22Rv1 (cell line): ENCODE measurements at regions not wholly inside any gene's neighbourhood (a gene's known extent, or its start where the extent isn't known, plus 50 kb on each side); places are given as distances from the start of the nearest gene placed in this dataset.
"Not testable (repeated sequence)": the region's sequence is repeated elsewhere in the genome, so short reads cannot be mapped to it uniquely, and the experiment has no call there.

Source experiments
- H3K27ac ChIP-seq: fragments of 450-650 bp; 2 replicates; pipeline ENCODE4 v1.5.1; 2017
- ZFX ChIP-seq: fragments of 450-650 bp; IDR thresholded peaks from 2 replicates; pipeline ENCODE4 v1.6.1; 2017; ENCODE audit warnings: antibody characterized with exemption, borderline replicate concordance
- TF ChIP-seq, protein P1 (sequence below): fragments of 450-650 bp; IDR thresholded peaks from 2 replicates; pipeline ENCODE4 v1.5.1; 2017; ENCODE audit warnings: mild to moderate bottlenecking

DNA sequence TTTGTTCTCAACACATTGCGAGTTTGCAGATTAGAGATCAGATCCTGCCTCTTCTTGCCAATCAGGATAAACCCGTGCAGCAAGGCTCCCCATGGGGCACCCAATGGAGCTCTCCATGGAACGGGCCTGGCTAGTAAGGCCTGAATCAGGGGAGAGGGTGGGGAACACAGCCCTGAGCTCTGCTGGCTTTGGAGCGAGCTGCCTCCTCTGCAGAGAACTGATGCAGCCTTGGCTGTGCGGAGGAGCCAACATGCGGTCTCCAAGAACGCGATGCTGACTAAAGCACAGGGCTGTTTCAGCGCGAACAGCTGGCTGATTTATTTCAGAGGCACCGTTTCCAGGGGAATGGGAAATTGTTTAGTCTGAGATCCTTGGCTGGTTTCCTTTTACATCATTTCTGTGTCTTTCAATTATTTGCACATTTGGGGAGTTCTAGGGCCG lies 139.7 kb downstream of the TSEN15 start:
- no peak overlapping the region for H3K27ac ChIP-seq
- no peak for TF ChIP-seq ZFX

DNA sequence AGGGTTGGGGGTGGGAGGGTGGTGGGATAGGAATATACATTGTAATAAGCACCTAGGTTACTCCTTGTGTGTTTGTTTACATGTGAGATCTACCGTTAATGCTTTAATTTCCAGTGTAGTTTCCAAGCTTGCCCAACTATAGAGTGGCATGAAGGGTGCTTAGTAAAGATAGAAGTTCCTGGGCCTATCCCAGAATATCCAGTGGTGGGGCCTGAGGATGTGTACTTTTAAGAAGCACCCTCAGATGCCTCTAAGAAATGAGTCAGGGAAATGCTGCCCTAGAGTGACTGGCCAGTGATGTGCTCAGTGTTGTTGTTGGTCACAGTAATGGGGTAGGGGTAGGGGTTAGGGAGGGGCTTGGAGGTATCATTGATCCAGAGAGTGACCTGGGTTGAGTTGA lies 141.3 kb downstream of the TSEN15 start:
- TF ChIP-seq ZFX, result no peak
- TF ChIP-seq, protein P1, sequence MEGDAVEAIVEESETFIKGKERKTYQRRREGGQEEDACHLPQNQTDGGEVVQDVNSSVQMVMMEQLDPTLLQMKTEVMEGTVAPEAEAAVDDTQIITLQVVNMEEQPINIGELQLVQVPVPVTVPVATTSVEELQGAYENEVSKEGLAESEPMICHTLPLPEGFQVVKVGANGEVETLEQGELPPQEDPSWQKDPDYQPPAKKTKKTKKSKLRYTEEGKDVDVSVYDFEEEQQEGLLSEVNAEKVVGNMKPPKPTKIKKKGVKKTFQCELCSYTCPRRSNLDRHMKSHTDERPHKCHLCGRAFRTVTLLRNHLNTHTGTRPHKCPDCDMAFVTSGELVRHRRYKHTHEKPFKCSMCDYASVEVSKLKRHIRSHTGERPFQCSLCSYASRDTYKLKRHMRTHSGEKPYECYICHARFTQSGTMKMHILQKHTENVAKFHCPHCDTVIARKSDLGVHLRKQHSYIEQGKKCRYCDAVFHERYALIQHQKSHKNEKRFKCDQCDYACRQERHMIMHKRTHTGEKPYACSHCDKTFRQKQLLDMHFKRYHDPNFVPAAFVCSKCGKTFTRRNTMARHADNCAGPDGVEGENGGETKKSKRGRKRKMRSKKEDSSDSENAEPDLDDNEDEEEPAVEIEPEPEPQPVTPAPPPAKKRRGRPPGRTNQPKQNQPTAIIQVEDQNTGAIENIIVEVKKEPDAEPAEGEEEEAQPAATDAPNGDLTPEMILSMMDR, result no peak
- H3K27ac ChIP-seq, result no peak overlapping the region

DNA sequence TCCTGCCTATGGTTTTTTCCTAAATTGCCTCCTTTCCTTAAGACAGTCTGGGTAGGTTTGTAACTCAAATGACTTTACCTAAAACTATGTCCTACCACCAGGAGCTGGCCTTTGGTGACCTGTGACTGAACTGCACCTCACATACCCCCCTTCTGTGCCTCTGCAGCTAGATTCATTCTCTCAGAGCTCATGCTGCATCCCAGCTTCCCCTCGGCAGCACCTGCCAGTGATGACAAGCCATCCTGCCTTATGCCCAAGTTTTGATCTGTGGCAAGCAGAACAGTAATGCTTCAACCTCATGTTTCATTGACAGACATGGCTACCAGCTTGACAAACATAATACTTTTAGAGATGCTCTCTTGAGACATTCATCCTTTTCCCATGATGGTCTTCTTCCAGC lies 141.9 kb downstream of the TSEN15 start:
- no peak for TF ChIP-seq ZFX
- TF ChIP-seq, protein P1, result no peak
- H3K27ac ChIP-seq, result no peak overlapping the region

DNA sequence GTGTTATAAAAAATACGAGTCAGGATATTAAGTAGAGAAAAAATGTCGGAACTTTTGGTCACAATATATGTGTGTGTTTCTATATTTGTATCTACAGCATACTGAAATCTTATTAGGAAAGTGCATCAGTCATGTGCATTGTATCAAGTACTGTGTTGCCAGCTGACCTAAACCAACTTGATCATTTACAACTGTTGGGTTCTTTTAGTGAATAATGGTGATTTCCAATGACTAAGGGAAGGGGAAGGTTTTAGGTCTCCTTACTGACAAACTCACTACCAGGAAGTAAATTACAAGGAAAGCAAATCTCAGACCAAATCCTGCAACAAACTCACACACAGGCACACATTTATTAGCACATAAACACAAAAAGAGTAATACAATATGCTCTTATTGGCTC lies 142.7 kb downstream of the TSEN15 start:
- no peak for TF ChIP-seq ZFX
- TF ChIP-seq, protein P1, result no peak
- no peak overlapping the region for H3K27ac ChIP-seq

DNA sequence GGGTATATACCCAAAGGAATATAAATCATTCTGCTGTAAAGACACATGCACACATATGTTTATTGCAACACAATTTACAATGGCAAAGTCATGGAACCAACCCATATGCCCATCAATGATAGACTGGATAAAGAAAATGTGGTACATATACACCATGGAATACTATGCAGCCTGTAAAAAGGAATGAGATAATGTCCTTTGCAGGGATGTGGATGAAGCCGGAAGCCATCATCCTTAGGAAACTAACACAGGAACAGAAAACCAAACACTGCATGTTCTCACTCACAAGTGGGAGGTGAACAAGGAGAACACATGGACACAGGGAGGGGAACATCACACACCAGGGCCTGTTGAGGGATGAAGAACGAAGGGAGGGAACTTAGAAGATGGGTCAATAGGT lies 144.2 kb downstream of the TSEN15 start:
- H3K27ac ChIP-seq, result not testable (repeated sequence)

DNA sequence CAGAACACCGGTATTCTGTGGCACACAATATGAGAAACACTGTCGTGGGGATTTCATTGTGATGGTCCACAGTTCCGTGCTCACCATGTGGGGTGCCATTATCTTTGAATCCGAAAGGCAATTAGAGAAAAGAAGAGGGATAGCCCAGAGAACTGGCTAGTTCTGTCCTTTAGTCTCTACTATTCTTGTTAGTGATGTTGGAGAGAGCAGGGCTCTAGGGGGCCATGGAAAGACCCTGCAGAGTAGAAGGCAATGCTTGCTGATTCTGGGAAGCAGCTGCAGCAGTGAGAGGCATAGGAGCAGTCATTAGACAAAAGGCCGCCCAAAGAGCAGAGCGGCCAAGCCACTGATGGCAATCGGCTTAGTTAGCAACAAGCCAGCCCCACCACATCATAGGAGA lies 146.3 kb downstream of the TSEN15 start:
- H3K27ac ChIP-seq, result no peak overlapping the region
- TF ChIP-seq ZFX, result no peak
- TF ChIP-seq, protein P1, result no peak

DNA sequence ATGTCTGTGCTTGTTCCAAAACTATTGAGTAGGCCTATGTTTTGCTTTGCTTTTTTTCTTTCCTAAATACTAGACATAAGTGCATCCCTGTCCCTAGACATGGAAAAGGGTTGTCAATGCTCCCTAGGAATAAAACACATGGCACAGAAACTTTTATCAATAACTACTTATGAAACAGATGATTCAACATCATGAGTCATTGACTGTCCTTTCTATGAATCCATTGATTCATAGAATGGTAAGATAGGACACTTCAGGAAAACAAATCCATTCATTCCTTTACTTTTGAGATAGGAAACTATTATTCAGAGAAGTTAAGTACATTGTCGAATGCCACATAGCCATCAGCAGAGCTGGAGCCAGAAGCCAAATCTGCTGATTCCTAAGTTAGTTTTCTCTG lies 147.5 kb downstream of the TSEN15 start:
- H3K27ac ChIP-seq, result no peak overlapping the region
- TF ChIP-seq, protein P1, result no peak
- no peak for TF ChIP-seq ZFX

DNA sequence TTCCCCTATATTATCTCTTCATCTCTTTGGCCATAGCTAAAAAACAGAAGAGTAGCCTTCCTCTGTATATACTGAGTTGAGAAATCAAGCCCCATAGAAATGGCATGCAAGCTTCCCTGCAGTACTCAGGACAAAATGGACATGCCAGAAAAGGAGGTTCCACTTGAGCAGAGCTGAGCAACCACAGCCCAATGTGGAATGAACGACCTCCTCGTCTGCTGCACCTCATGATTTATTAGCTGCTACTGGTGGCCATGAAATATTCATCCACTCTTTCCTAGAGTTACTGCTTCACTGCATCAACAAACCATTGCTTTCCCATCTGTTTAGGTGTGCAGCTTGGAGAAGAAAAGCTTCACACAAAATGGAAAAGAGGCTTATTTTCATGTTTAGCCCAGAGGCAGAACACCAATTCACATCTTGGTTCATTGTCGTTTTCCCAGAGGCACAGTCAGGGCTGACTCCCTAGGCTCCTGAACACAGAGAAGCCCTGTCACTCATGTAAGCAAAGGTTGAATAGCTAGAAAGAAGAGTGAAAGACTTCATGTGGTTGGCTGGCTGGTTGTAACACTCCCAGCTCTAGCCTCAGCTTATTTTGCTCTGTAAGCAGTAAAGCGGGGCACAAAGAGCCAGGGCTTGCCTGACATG lies 148.0 kb downstream of the TSEN15 start:
- TF ChIP-seq, protein P1, result no peak
- no peak for TF ChIP-seq ZFX
- H3K27ac ChIP-seq, result no peak overlapping the region
